ENCODE measurements at regions not wholly inside any gene's neighbourhood (a gene's known extent, or its start where the extent isn't known, plus 50 kb on each side); places are given as distances from the start of the nearest gene placed in this dataset.
"Not testable (repeated sequence)": the region's sequence is repeated elsewhere in the genome, so short reads cannot be mapped to it uniquely, and the experiment has no call there.

DNA sequence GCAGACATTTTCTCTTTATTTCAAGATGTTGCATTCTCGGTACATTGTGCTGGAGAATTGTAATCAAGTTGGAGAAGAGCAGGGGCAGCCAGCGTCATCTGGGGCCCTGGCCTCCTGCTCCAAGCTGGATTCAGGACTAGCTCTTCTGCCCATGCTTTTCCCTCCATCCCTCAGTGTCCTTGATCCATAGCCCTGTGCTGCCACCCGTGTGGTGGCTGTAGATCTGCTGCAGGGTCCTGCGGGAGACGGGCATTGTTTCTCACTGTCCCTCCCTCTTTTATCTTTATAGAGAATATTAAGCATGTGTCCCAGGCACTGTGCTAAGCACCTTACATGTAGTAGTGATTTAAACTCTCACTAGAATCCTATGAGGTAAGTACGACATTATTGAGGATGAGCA lies 60.5 kb upstream of the HAND1 start:
- FAIRE-seq (no peak), DNase-seq (ENCODE audit: low read depth, low spot score) (no peak)
- ChIA-PET POLR2A (no interaction called here), CTCF (interaction anchor here (3.5 kb wide), 1 partner anchor 17 kb away, joined by 17 read pairs; no protein-coding TSS in a partner anchor)
- no peak overlapping the region for H3K27ac ChIP-seq (ENCODE audit: insufficient read depth, low read depth, low read length)
- no peak overlapping the region for H3K4me3 ChIP-seq (replicated peaks in 1 of 3; ENCODE audit: insufficient read depth in 1 of 3, low read depth in 1 of 3, low read length in 3 of 3)
- H3K79me2 ChIP-seq (ENCODE audit: control insufficient read depth, insufficient read depth, low read length): no peaks in the 10 kb centered on the region
- no peak overlapping the region for H3K4me2 ChIP-seq (ENCODE audit: insufficient read depth, low read length)
- no peak for TF ChIP-seq JUN (IDR thresholded peaks at IDR 0.05; ENCODE audit: borderline replicate concordance, insufficient read depth, insufficient read length, low read depth)
- TF ChIP-seq POLR2AphosphoS5 (IDR thresholded peaks at IDR 0.05; ENCODE audit: insufficient read depth, low read depth, low read length): no peak
- TF ChIP-seq, protein P1, sequence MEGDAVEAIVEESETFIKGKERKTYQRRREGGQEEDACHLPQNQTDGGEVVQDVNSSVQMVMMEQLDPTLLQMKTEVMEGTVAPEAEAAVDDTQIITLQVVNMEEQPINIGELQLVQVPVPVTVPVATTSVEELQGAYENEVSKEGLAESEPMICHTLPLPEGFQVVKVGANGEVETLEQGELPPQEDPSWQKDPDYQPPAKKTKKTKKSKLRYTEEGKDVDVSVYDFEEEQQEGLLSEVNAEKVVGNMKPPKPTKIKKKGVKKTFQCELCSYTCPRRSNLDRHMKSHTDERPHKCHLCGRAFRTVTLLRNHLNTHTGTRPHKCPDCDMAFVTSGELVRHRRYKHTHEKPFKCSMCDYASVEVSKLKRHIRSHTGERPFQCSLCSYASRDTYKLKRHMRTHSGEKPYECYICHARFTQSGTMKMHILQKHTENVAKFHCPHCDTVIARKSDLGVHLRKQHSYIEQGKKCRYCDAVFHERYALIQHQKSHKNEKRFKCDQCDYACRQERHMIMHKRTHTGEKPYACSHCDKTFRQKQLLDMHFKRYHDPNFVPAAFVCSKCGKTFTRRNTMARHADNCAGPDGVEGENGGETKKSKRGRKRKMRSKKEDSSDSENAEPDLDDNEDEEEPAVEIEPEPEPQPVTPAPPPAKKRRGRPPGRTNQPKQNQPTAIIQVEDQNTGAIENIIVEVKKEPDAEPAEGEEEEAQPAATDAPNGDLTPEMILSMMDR (IDR thresholded peaks at IDR 0.05; ENCODE audit: extremely low read depth in 1 of 2, insufficient read depth in 1 of 2, low read depth in 1 of 2, low read length in 2 of 2): no peak
- no peak for TF ChIP-seq GATA2 (IDR thresholded peaks at IDR 0.05; ENCODE audit: insufficient read depth, insufficient read length, low read depth, low read length)
- no peak for TF ChIP-seq FOS (IDR thresholded peaks at IDR 0.05; ENCODE audit: borderline replicate concordance, insufficient read depth, low read length)
- no peak for TF ChIP-seq MAX (IDR thresholded peaks at IDR 0.05; ENCODE audit: insufficient read depth, insufficient read length)
- no peak for TF ChIP-seq MYC (IDR thresholded peaks at IDR 0.05; ENCODE audit: low read depth, low read length)
- no peak for TF ChIP-seq POLR2A (IDR thresholded peaks at IDR 0.05; ENCODE audit: low read depth, low read length)
- no peak for TF ChIP-seq EZH2 (IDR thresholded peaks at IDR 0.05; ENCODE audit: borderline replicate concordance, low read depth, low read length, severe bottlenecking)
- intact Hi-C loops (cut with micrococcal nuclease): no loop called here
- H3K9me1 ChIP-seq (replicated peaks; ENCODE audit: control insufficient read depth, extremely low read depth, insufficient read depth, low read length): no peaks in the 10 kb centered on the region
- no peaks in the 10 kb centered on the region for H4K20me1 ChIP-seq (replicated peaks; ENCODE audit: control insufficient read depth, extremely low read depth, insufficient read depth, low read length)
- H3K4me1 ChIP-seq (ENCODE audit: control insufficient read depth, extremely low read depth, insufficient read depth, low read length): no peaks in the 10 kb centered on the region
- H3K9me3 ChIP-seq (replicated peaks; ENCODE audit: control insufficient read depth, insufficient read depth, low read length): no peaks in the 10 kb centered on the region
- dilution Hi-C loops (cut with MboI; ENCODE audit: extremely low pct_ligation_motif_present, low sequenced_read_pairs): no loop called here
- no peak overlapping the region for H2AFZ ChIP-seq (ENCODE audit: low read depth, low read length)
- no peaks in the 10 kb centered on the region for H3K36me3 ChIP-seq (ENCODE audit: control insufficient read depth in 2 of 2, extremely low read depth in 1 of 2, insufficient read depth in 2 of 2, low read length in 2 of 2)
- BruUV-seq (replicated peaks): no TSS peak
- H3K27me3 ChIP-seq (ENCODE audit: control insufficient read depth in 2 of 2, insufficient read depth in 2 of 2, low read length in 2 of 2): no peaks in the 10 kb centered on the region
- no peak overlapping the region for H3K9ac ChIP-seq (replicated peaks; ENCODE audit: extremely low read depth, insufficient read depth, low read length)

DNA sequence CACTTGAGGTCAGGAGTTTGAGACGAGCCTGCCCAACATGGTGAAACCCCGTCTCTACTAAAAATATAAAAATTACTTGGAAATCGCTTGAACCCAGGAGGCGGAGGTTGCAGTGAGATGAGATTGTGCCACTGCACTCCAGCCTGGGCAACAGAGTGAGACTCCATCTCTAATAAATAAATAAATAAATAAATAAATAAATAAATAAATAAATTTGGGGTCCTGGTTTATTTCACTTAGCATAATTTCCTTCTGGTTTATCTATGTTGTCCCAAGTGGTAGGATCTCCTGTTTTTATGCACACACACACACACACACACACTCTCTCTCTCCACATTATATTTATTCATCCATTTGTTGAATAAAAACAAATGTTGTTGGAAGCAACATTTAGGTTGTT lies 58.4 kb upstream of the HAND1 start:
- intact Hi-C loops (cut with micrococcal nuclease); H3K4me1 ChIP-seq (ENCODE audit: control insufficient read depth, extremely low read depth, insufficient read depth, low read length); BruUV-seq (replicated peaks); H3K79me2 ChIP-seq (ENCODE audit: control insufficient read depth, insufficient read depth, low read length); H3K9ac ChIP-seq (replicated peaks; ENCODE audit: extremely low read depth, insufficient read depth, low read length); FAIRE-seq; H3K27ac ChIP-seq (ENCODE audit: insufficient read depth, low read depth, low read length); dilution Hi-C loops (cut with MboI; ENCODE audit: extremely low pct_ligation_motif_present, low sequenced_read_pairs); H3K4me3 ChIP-seq (replicated peaks in 1 of 3; ENCODE audit: insufficient read depth in 1 of 3, low read depth in 1 of 3, low read length in 3 of 3); H3K36me3 ChIP-seq (ENCODE audit: control insufficient read depth in 2 of 2, extremely low read depth in 1 of 2, insufficient read depth in 2 of 2, low read length in 2 of 2); H3K9me3 ChIP-seq (replicated peaks; ENCODE audit: control insufficient read depth, insufficient read depth, low read length); H3K9me1 ChIP-seq (replicated peaks; ENCODE audit: control insufficient read depth, extremely low read depth, insufficient read depth, low read length); H3K27me3 ChIP-seq (ENCODE audit: control insufficient read depth in 2 of 2, insufficient read depth in 2 of 2, low read length in 2 of 2); H2AFZ ChIP-seq (ENCODE audit: low read depth, low read length); POLR2A ChIA-PET; H4K20me1 ChIP-seq (replicated peaks; ENCODE audit: control insufficient read depth, extremely low read depth, insufficient read depth, low read length); H3K4me2 ChIP-seq (ENCODE audit: insufficient read depth, low read length); DNase-seq (ENCODE audit: low read depth, low spot score): not testable (repeated sequence)
- CTCF ChIA-PET: interaction anchor here (3.5 kb wide), 1 partner anchor 15 kb away, joined by 17 read pairs; no protein-coding TSS in a partner anchor

Data from endothelial cell of umbilical vein (primary cell).